COLO829 (cell line): ENCODE measurements at regions not wholly inside any gene's neighbourhood (a gene's known extent, or its start where the extent isn't known, plus 50 kb on each side); places are given as distances from the start of the nearest gene placed in this dataset.

Experiments
- DNase-seq: peaks from one replicate; pipeline ENCODE4 v3.0.0; 2012; ENCODE audit warnings: low spot score

- no peak for DNase-seq
These were observed 124.4 kb upstream of the PUDP start for GRCh38 chrX:7272346-7272745.

- no peak for DNase-seq
These were observed 123.0 kb upstream of the PUDP start for GRCh38 chrX:7270933-7271332.

- no peak for DNase-seq
These were observed 122.0 kb upstream of the PUDP start for GRCh38 chrX:7269991-7270390.

- no peak for DNase-seq
These were observed 121.6 kb upstream of the PUDP start for GRCh38 chrX:7269589-7269988.

GRCh38 chrX:7266288-7266687 is 118.3 kb upstream of the PUDP start:
- no peak for DNase-seq

GRCh38 chrX:7264399-7264798 is 116.4 kb upstream of the PUDP start:
- DNase-seq, result no peak

GRCh38 chrX:7263961-7264360 is 116.0 kb upstream of the PUDP start:
- no peak for DNase-seq

GRCh38 chrX:7263330-7263729 is 115.4 kb upstream of the PUDP start:
- no peak for DNase-seq

GRCh38 chrX:7262551-7262950 is 114.6 kb upstream of the PUDP start:
- no peak for DNase-seq

- no peak for DNase-seq
These were observed 113.8 kb upstream of the PUDP start for GRCh38 chrX:7261672-7262332.

GRCh38 chrX:7254144-7254543 is 106.2 kb upstream of the PUDP start:
- DNase-seq, result no peak

- DNase-seq, result no peak
These were observed 105.6 kb upstream of the PUDP start for GRCh38 chrX:7253565-7253964.

GRCh38 chrX:7252013-7252610 is 104.2 kb upstream of the PUDP start:
- DNase-seq, result no peak

- DNase-seq, result no peak
These were observed 99.4 kb upstream of the PUDP start for GRCh38 chrX:7247346-7247745.

- no peak for DNase-seq
These were observed 96.5 kb upstream of the PUDP start for GRCh38 chrX:7244405-7244804.

GRCh38 chrX:7242613-7243012 is 94.7 kb upstream of the PUDP start:
- DNase-seq, result no peak

- no peak for DNase-seq
These were observed 93.0 kb upstream of the PUDP start for GRCh38 chrX:7240929-7241328.

- no peak for DNase-seq
These were observed 87.1 kb upstream of the PUDP start for GRCh38 chrX:7235071-7235470.

- no peak for DNase-seq
These were observed 85.8 kb upstream of the PUDP start for GRCh38 chrX:7233580-7234406.

GRCh38 chrX:7228226-7228625 is 80.3 kb upstream of the PUDP start:
- no peak for DNase-seq

- DNase-seq, result no peak
These were observed 77.4 kb upstream of the PUDP start for GRCh38 chrX:7225338-7225737.

GRCh38 chrX:7223271-7223670 is 75.3 kb upstream of the PUDP start:
- no peak for DNase-seq

GRCh38 chrX:7220121-7220520 is 72.2 kb upstream of the PUDP start:
- no peak for DNase-seq
